Cardiac muscle cell (in vitro differentiated cells and primary cell): ENCODE measurements at regions not wholly inside any gene's neighbourhood (a gene's known extent, or its start where the extent isn't known, plus 50 kb on each side); places are given as distances from the start of the nearest gene placed in this dataset.

Source experiments
- DNase-seq, 2 donors: peaks; one replicate each; pipeline versions ENCODE4 v3.0.0 to v3.0.0-alpha.2; 2010 to 2017; ENCODE audit warnings: low read depth in 1 of 2, low spot score in 1 of 2
- H3K27ac ChIP-seq: fragments of 200-600 bp; sonication (generic); 2 replicates; pipeline ENCODE4 v1.5.1; 2016
- H3K27me3 ChIP-seq: fragments of 200-600 bp; sonication (generic); 2 replicates; pipeline ENCODE4 v1.6.0; 2016; ENCODE audit warnings: control low read depth
- H3K36me3 ChIP-seq: fragments of 200-600 bp; sonication (generic); 2 replicates; pipeline ENCODE4 v1.5.1; 2016; ENCODE audit warnings: control low read depth
- H3K4me1 ChIP-seq: fragments of 200-600 bp; sonication (generic); 2 replicates; pipeline ENCODE4 v1.8.1; 2017; ENCODE audit warnings: low read depth, mild to moderate bottlenecking, mixed run types
- H3K4me3 ChIP-seq: fragments of 200-600 bp; sonication (generic); 2 replicates; pipeline ENCODE4 v1.5.1; 2016; ENCODE audit warnings: mild to moderate bottlenecking
- H3K9me3 ChIP-seq: fragments of 200-600 bp; sonication (generic); 2 replicates; pipeline ENCODE4 v1.5.1; 2017; ENCODE audit warnings: low read depth, mild to moderate bottlenecking, control low read depth
- TF ChIP-seq, protein P1 (sequence below): IDR thresholded peaks from 2 replicates; pipeline ENCODE4 v1.5.1; 2012; ENCODE audit warnings: low read depth, mild to moderate bottlenecking, low read length

- H3K27me3 ChIP-seq: no peaks in the 10 kb centered on the region
- peaks cover 4% of the 10 kb centered on the region for H3K4me1 ChIP-seq
- TF ChIP-seq, protein P1, sequence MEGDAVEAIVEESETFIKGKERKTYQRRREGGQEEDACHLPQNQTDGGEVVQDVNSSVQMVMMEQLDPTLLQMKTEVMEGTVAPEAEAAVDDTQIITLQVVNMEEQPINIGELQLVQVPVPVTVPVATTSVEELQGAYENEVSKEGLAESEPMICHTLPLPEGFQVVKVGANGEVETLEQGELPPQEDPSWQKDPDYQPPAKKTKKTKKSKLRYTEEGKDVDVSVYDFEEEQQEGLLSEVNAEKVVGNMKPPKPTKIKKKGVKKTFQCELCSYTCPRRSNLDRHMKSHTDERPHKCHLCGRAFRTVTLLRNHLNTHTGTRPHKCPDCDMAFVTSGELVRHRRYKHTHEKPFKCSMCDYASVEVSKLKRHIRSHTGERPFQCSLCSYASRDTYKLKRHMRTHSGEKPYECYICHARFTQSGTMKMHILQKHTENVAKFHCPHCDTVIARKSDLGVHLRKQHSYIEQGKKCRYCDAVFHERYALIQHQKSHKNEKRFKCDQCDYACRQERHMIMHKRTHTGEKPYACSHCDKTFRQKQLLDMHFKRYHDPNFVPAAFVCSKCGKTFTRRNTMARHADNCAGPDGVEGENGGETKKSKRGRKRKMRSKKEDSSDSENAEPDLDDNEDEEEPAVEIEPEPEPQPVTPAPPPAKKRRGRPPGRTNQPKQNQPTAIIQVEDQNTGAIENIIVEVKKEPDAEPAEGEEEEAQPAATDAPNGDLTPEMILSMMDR: no peak
Measured at GRCh38 chr10:84997870-84998269, 669.5 kb downstream of the CCSER2 start.

GRCh38 chr10:84999929-85000328 lies 671.5 kb downstream of the CCSER2 start:
- H3K4me3 ChIP-seq: no peak overlapping the region
- H3K27ac ChIP-seq: no peak overlapping the region
- H3K27me3 ChIP-seq: no peaks in the 10 kb centered on the region
- DNase-seq: no peak
- H3K36me3 ChIP-seq: no peaks in the 10 kb centered on the region
- H3K9me3 ChIP-seq: no peaks in the 10 kb centered on the region
- TF ChIP-seq, protein P1: no peak
- peaks cover 5% of the 10 kb centered on the region for H3K4me1 ChIP-seq

More at GRCh38 chr10:84997870-84998269, 669.5 kb downstream of the CCSER2 start:
- Histone ChIP-seq H3K27ac (no peak overlapping the region), H3K9me3 (no peaks in the 10 kb centered on the region), H3K4me3 (no peak overlapping the region), H3K36me3 (no peaks in the 10 kb centered on the region)
- DNase-seq: no peak

- Histone ChIP-seq H3K27ac (no peak overlapping the region), H3K4me1 (peaks cover 5% of the 10 kb centered on the region), H3K36me3 (no peaks in the 10 kb centered on the region), H3K9me3 (no peaks in the 10 kb centered on the region), H3K4me3 (no peak overlapping the region), H3K27me3 (no peaks in the 10 kb centered on the region)
- TF ChIP-seq, protein P1: no peak
- DNase-seq: no peak
Measured at GRCh38 chr10:85003083-85003482, 674.7 kb downstream of the CCSER2 start.

DNA sequence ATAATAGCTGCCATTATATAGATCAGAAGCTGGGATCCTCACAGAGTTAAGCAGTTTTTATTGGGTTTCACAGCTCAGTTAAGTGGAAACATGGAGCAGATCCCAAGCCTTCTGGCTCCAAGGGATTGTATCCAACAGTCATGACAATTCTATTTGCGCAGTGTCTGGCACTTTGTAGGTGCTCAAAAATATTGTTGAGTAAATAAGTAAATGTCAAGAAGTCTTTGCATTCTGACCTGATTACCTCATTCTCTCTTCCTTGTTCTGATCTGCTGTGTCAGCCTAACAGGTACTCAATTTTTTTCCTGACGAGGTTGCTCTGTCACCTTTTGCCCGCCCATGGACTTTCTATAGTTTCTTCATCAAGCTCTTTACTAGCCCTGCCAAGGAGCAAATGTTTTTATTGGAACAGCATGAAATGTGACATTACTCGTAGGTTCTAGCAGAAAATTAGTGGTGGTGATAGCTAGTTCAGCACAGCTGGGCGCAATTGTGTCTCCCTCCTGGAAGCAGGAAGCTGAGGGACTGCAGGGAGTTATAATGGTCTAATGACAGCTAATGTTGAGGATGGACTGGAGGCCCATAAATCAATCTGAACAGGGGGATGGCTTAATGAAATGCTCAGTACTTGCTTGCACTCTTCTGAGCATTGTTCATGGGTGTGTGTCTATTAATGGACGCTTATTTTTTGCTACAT lies 680.2 kb downstream of the CCSER2 start:
- DNase-seq: no peak
- Histone ChIP-seq H3K4me3 (no peak overlapping the region), H3K36me3 (no peaks in the 10 kb centered on the region), H3K9me3 (no peaks in the 10 kb centered on the region), H3K27ac (no peak overlapping the region), H3K27me3 (no peaks in the 10 kb centered on the region), H3K4me1 (no peaks in the 10 kb centered on the region)
- TF ChIP-seq, protein P1: no peak

DNA sequence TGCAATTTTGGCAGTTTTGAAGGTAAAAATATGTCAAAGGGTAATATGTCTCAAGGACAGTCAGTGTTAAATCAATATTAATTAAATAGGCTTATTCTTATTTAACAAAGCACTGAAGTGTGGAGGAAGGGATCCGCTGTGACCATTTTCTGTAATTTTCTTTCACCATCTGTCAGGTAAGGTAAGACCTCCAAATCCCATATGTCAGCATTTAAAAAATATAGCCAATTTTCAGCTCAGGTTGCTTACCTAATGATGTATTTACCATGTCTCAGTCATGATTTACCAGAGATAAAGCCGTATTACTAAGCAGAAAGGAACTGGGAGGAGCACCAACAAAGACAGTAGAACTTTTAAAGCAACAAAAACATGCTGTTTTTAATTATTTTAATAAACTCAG lies 683.9 kb downstream of the CCSER2 start:
- Histone ChIP-seq H3K36me3 (no peaks in the 10 kb centered on the region), H3K9me3 (no peaks in the 10 kb centered on the region), H3K27me3 (no peaks in the 10 kb centered on the region), H3K4me1 (no peaks in the 10 kb centered on the region), H3K4me3 (no peak overlapping the region), H3K27ac (no peak overlapping the region)
- DNase-seq: no peak
- TF ChIP-seq, protein P1: no peak
